ENCODE measurements at regions not wholly inside any gene's neighbourhood (a gene's known extent, or its start where the extent isn't known, plus 50 kb on each side); places are given as distances from the start of the nearest gene placed in this dataset.

- H3K4me2 ChIP-seq (ENCODE audit: insufficient read depth, low read length): no peak overlapping the region
- H3K27me3 ChIP-seq (ENCODE audit: control insufficient read depth in 2 of 2, insufficient read depth in 2 of 2, low read length in 2 of 2): no peaks in the 10 kb centered on the region
- no peaks in the 10 kb centered on the region for H3K79me2 ChIP-seq (ENCODE audit: control insufficient read depth, insufficient read depth, low read length)
- ChIA-PET POLR2A (no interaction called here), CTCF (interaction anchor here (0.7 to 3.7 kb wide), 8 partner anchors 9 to 560 kb away, joined by 3 to 19 read pairs (median 5); no protein-coding TSS in a partner anchor)
- FAIRE-seq (no peak), DNase-seq (ENCODE audit: low read depth, low spot score) (no peak)
- dilution Hi-C loops (cut with MboI; ENCODE audit: extremely low pct_ligation_motif_present, low sequenced_read_pairs): no loop called here
- no peak overlapping the region for H3K27ac ChIP-seq (ENCODE audit: insufficient read depth, low read depth, low read length)
- TF ChIP-seq POLR2A (IDR thresholded peaks at IDR 0.05; ENCODE audit: low read depth, low read length) (no peak), CTCF (IDR thresholded peaks at IDR 0.05; ENCODE audit: extremely low read depth in 1 of 2, insufficient read depth in 1 of 2, low read depth in 1 of 2, low read length in 2 of 2) (no peak), EZH2 (IDR thresholded peaks at IDR 0.05; ENCODE audit: borderline replicate concordance, low read depth, low read length, severe bottlenecking) (no peak), MYC (IDR thresholded peaks at IDR 0.05; ENCODE audit: low read depth, low read length) (no peak), JUN (IDR thresholded peaks at IDR 0.05; ENCODE audit: borderline replicate concordance, insufficient read depth, insufficient read length, low read depth) (no peak), MAX (IDR thresholded peaks at IDR 0.05; ENCODE audit: insufficient read depth, insufficient read length) (no peak), FOS (IDR thresholded peaks at IDR 0.05; ENCODE audit: borderline replicate concordance, insufficient read depth, low read length) (no peak), POLR2AphosphoS5 (IDR thresholded peaks at IDR 0.05; ENCODE audit: insufficient read depth, low read depth, low read length) (no peak), GATA2 (IDR thresholded peaks at IDR 0.05; ENCODE audit: insufficient read depth, insufficient read length, low read depth, low read length) (no peak)
- H3K36me3 ChIP-seq (ENCODE audit: control insufficient read depth in 2 of 2, extremely low read depth in 1 of 2, insufficient read depth in 2 of 2, low read length in 2 of 2): no peaks in the 10 kb centered on the region
- H4K20me1 ChIP-seq (replicated peaks; ENCODE audit: control insufficient read depth, extremely low read depth, insufficient read depth, low read length): no peaks in the 10 kb centered on the region
- H3K9me1 ChIP-seq (replicated peaks; ENCODE audit: control insufficient read depth, extremely low read depth, insufficient read depth, low read length): no peaks in the 10 kb centered on the region
- no peak overlapping the region for H3K9ac ChIP-seq (replicated peaks; ENCODE audit: extremely low read depth, insufficient read depth, low read length)
- BruUV-seq (replicated peaks): no TSS peak
- no peak overlapping the region for H2AFZ ChIP-seq (ENCODE audit: low read depth, low read length)
- peaks cover 58% of the 10 kb centered on the region for H3K4me1 ChIP-seq (ENCODE audit: control insufficient read depth, extremely low read depth, insufficient read depth, low read length)
- H3K4me3 ChIP-seq (replicated peaks in 1 of 3; ENCODE audit: insufficient read depth in 1 of 3, low read depth in 1 of 3, low read length in 3 of 3): no peak overlapping the region
- intact Hi-C loops (cut with micrococcal nuclease): loop anchor here (1.0 to 10.0 kb wide), 6 partner anchors 277 to 1571 kb away; no protein-coding TSS in a partner anchor
- H3K9me3 ChIP-seq (replicated peaks; ENCODE audit: control insufficient read depth, insufficient read depth, low read length): no peaks in the 10 kb centered on the region
Measured at GRCh38 chr5:125275725-125276090, 529.3 kb upstream of the ZNF608 start.

Measured in endothelial cell of umbilical vein (primary cell).